ENCODE measurements at regions not wholly inside any gene's neighbourhood (a gene's known extent, or its start where the extent isn't known, plus 50 kb on each side); places are given as distances from the start of the nearest gene placed in this dataset.

- Histone ChIP-seq H3K4me1 (ENCODE audit: insufficient read depth, low read length, poor library complexity, severe bottlenecking) (no peaks in the 10 kb centered on the region), H3K4me3 (ENCODE audit: low read depth, low read length, poor library complexity, severe bottlenecking) (no peak overlapping the region), H3K27me3 (replicated peaks; ENCODE audit: insufficient read depth, low read depth, low read length, poor library complexity) (no peaks in the 10 kb centered on the region), H3K27ac (ENCODE audit: low read depth, low read length, poor library complexity, severe bottlenecking) (no peak overlapping the region), H3K36me3 (ENCODE audit: insufficient read depth, low read length, poor library complexity, severe bottlenecking) (no peaks in the 10 kb centered on the region), H3K9me3 (ENCODE audit: low read depth, low read length, poor library complexity, severe bottlenecking) (no peaks in the 10 kb centered on the region)
- no TSS peak for BruUV-seq (replicated peaks)
- DNase-seq (ENCODE audit: low spot score), result no peak
- intact Hi-C loops (cut with micrococcal nuclease; ENCODE audit: unreplicated experiment), result no loop called here
- no peak for TF ChIP-seq CTCF (conservative IDR thresholded peaks at IDR 0.05; ENCODE audit: low read depth, low read length)
- no peak for TF ChIP-seq EZH2 (IDR thresholded peaks at IDR 0.05; ENCODE audit: borderline replicate concordance, low read depth, low read length, poor library complexity, severe bottlenecking)
- POLR2A ChIA-PET (ENCODE audit: low non-redundant PET), result no interaction called here
- CTCF ChIA-PET, result no interaction called here
These were observed 440.7 kb upstream of the ARHGEF26 start for GRCh38 chr3:153680526-153680925.

- Histone ChIP-seq H3K27ac (ENCODE audit: low read depth, low read length, poor library complexity, severe bottlenecking) (no peak overlapping the region), H3K36me3 (ENCODE audit: insufficient read depth, low read length, poor library complexity, severe bottlenecking) (no peaks in the 10 kb centered on the region), H3K4me3 (ENCODE audit: low read depth, low read length, poor library complexity, severe bottlenecking) (no peak overlapping the region), H3K27me3 (replicated peaks; ENCODE audit: insufficient read depth, low read depth, low read length, poor library complexity) (no peaks in the 10 kb centered on the region), H3K9me3 (ENCODE audit: low read depth, low read length, poor library complexity, severe bottlenecking) (no peaks in the 10 kb centered on the region), H3K4me1 (ENCODE audit: insufficient read depth, low read length, poor library complexity, severe bottlenecking) (no peaks in the 10 kb centered on the region)
- no TSS peak for BruUV-seq (replicated peaks)
- intact Hi-C loops (cut with micrococcal nuclease; ENCODE audit: unreplicated experiment), result no loop called here
- DNase-seq (ENCODE audit: low spot score), result no peak
- ChIA-PET CTCF (no interaction called here), POLR2A (ENCODE audit: low non-redundant PET) (no interaction called here)
- no peak for TF ChIP-seq EZH2 (IDR thresholded peaks at IDR 0.05; ENCODE audit: borderline replicate concordance, low read depth, low read length, poor library complexity, severe bottlenecking)
These were observed 440.1 kb upstream of the ARHGEF26 start for GRCh38 chr3:153681057-153681456.

- DNase-seq (ENCODE audit: low spot score), result no peak
- no peak for TF ChIP-seq CTCF (conservative IDR thresholded peaks at IDR 0.05; ENCODE audit: low read depth, low read length)
- TF ChIP-seq EZH2 (IDR thresholded peaks at IDR 0.05; ENCODE audit: borderline replicate concordance, low read depth, low read length, poor library complexity, severe bottlenecking), result no peak
- intact Hi-C loops (cut with micrococcal nuclease; ENCODE audit: unreplicated experiment), result no loop called here
- POLR2A ChIA-PET (ENCODE audit: low non-redundant PET), result no interaction called here
- no peaks in the 10 kb centered on the region for H3K9me3 ChIP-seq (ENCODE audit: low read depth, low read length, poor library complexity, severe bottlenecking)
- BruUV-seq (replicated peaks), result no TSS peak
- no peaks in the 10 kb centered on the region for H3K36me3 ChIP-seq (ENCODE audit: insufficient read depth, low read length, poor library complexity, severe bottlenecking)
- CTCF ChIA-PET, result no interaction called here
- H3K4me3 ChIP-seq (ENCODE audit: low read depth, low read length, poor library complexity, severe bottlenecking), result no peak overlapping the region
- no peaks in the 10 kb centered on the region for H3K27me3 ChIP-seq (replicated peaks; ENCODE audit: insufficient read depth, low read depth, low read length, poor library complexity)
- peaks cover 7% of the 10 kb centered on the region for H3K4me1 ChIP-seq (ENCODE audit: insufficient read depth, low read length, poor library complexity, severe bottlenecking)
- H3K27ac ChIP-seq (ENCODE audit: low read depth, low read length, poor library complexity, severe bottlenecking), result no peak overlapping the region
These were observed 432.7 kb upstream of the ARHGEF26 start for GRCh38 chr3:153688301-153689120.

- no peaks in the 10 kb centered on the region for H3K4me1 ChIP-seq (ENCODE audit: insufficient read depth, low read length, poor library complexity, severe bottlenecking)
- intact Hi-C loops (cut with micrococcal nuclease; ENCODE audit: unreplicated experiment), result loop anchor here (10.0 kb wide), 1 partner anchor 232 kb away; no protein-coding TSS in a partner anchor
- no peaks in the 10 kb centered on the region for H3K9me3 ChIP-seq (ENCODE audit: low read depth, low read length, poor library complexity, severe bottlenecking)
- H3K27me3 ChIP-seq (replicated peaks; ENCODE audit: insufficient read depth, low read depth, low read length, poor library complexity), result no peaks in the 10 kb centered on the region
- BruUV-seq (replicated peaks), result no TSS peak
- H3K4me3 ChIP-seq (ENCODE audit: low read depth, low read length, poor library complexity, severe bottlenecking), result no peak overlapping the region
- ChIA-PET POLR2A (ENCODE audit: low non-redundant PET) (no interaction called here), CTCF (no interaction called here)
- TF ChIP-seq EZH2 (IDR thresholded peaks at IDR 0.05; ENCODE audit: borderline replicate concordance, low read depth, low read length, poor library complexity, severe bottlenecking) (no peak), CTCF (conservative IDR thresholded peaks at IDR 0.05; ENCODE audit: low read depth, low read length) (no peak)
- no peak for DNase-seq (ENCODE audit: low spot score)
- no peaks in the 10 kb centered on the region for H3K36me3 ChIP-seq (ENCODE audit: insufficient read depth, low read length, poor library complexity, severe bottlenecking)
- no peak overlapping the region for H3K27ac ChIP-seq (ENCODE audit: low read depth, low read length, poor library complexity, severe bottlenecking)
These were observed 428.0 kb upstream of the ARHGEF26 start for GRCh38 chr3:153693207-153693606.
